ENCODE measurements at regions not wholly inside any gene's neighbourhood (a gene's known extent, or its start where the extent isn't known, plus 50 kb on each side); places are given as distances from the start of the nearest gene placed in this dataset.

GRCh38 chr4:17206829-17207801, 304.8 kb downstream of the QDPR start:
- Histone ChIP-seq H4K20me1 (ENCODE audit: control insufficient read depth, extremely low read depth, insufficient read depth, low read length) (no peaks in the 10 kb centered on the region), H3K4me1 (ENCODE audit: control insufficient read depth, extremely low read depth, insufficient read depth, low read length) (no peaks in the 10 kb centered on the region), H3K4me3 (ENCODE audit: control insufficient read depth in 2 of 3, extremely low read depth in 1 of 3, insufficient read depth in 2 of 3, low read depth in 1 of 3, low read length in 3 of 3) (no peak overlapping the region), H2AFZ (ENCODE audit: control insufficient read depth, low read length) (no peak overlapping the region), H3K9ac (ENCODE audit: control insufficient read depth, extremely low read depth, insufficient read depth, low read length) (no peak overlapping the region), H3K27ac (ENCODE audit: control insufficient read depth, insufficient read depth, low read length) (no peak overlapping the region), H3K79me2 (ENCODE audit: control insufficient read depth, insufficient read depth, low read length) (no peaks in the 10 kb centered on the region), H3K4me2 (ENCODE audit: control insufficient read depth, extremely low read depth, insufficient read depth, low read depth, low read length) (no peak overlapping the region), H3K9me1 (ENCODE audit: control insufficient read depth, extremely low read depth, insufficient read depth, low read length) (no peaks in the 10 kb centered on the region), H3K27me3 (ENCODE audit: control insufficient read depth, extremely low read depth, insufficient read depth, low read length) (no peaks in the 10 kb centered on the region), H3K9me3 (ENCODE audit: control insufficient read depth, low read depth, low read length) (no peaks in the 10 kb centered on the region), H3K36me3 (ENCODE audit: control insufficient read depth in 2 of 2, extremely low read depth in 1 of 2, insufficient read depth in 2 of 2, low read length in 2 of 2) (no peaks in the 10 kb centered on the region)
- no peak for TF ChIP-seq EZH2 (IDR thresholded peaks at IDR 0.05; ENCODE audit: low read length)
- DNase-seq (ENCODE audit: low read depth, low spot score) (no peak), FAIRE-seq (no peak)
- dilution Hi-C loops (cut with MboI; ENCODE audit: extremely low pct_ligation_motif_present, low sequenced_read_pairs) = no loop called here

GRCh38 chr4:17204908-17205307, 306.5 kb upstream of the LDB2 start:
- no peaks in the 10 kb centered on the region for H3K9me1 ChIP-seq (ENCODE audit: control insufficient read depth, extremely low read depth, insufficient read depth, low read length)
- no peaks in the 10 kb centered on the region for H4K20me1 ChIP-seq (ENCODE audit: control insufficient read depth, extremely low read depth, insufficient read depth, low read length)
- no peak overlapping the region for H3K4me2 ChIP-seq (ENCODE audit: control insufficient read depth, extremely low read depth, insufficient read depth, low read depth, low read length)
- FAIRE-seq = no peak
- no peak overlapping the region for H3K4me3 ChIP-seq (ENCODE audit: control insufficient read depth in 2 of 3, extremely low read depth in 1 of 3, insufficient read depth in 2 of 3, low read depth in 1 of 3, low read length in 3 of 3)
- TF ChIP-seq CTCF (optimal IDR thresholded peaks at IDR 0.05 in 1 of 3, IDR thresholded peaks at IDR 0.05 in 1 of 3, conservative IDR thresholded peaks at IDR 0.05 in 1 of 3; ENCODE audit: extremely low read depth in 1 of 3, insufficient read depth in 2 of 3, low read length in 3 of 3) (no peak), EZH2 (IDR thresholded peaks at IDR 0.05; ENCODE audit: low read length) (no peak)
- no peaks in the 10 kb centered on the region for H3K4me1 ChIP-seq (ENCODE audit: control insufficient read depth, extremely low read depth, insufficient read depth, low read length)
- no peaks in the 10 kb centered on the region for H3K79me2 ChIP-seq (ENCODE audit: control insufficient read depth, insufficient read depth, low read length)
- no peak overlapping the region for H3K9ac ChIP-seq (ENCODE audit: control insufficient read depth, extremely low read depth, insufficient read depth, low read length)
- no peaks in the 10 kb centered on the region for H3K27me3 ChIP-seq (ENCODE audit: control insufficient read depth, extremely low read depth, insufficient read depth, low read length)
- no peaks in the 10 kb centered on the region for H3K36me3 ChIP-seq (ENCODE audit: control insufficient read depth in 2 of 2, extremely low read depth in 1 of 2, insufficient read depth in 2 of 2, low read length in 2 of 2)
- H3K27ac ChIP-seq (ENCODE audit: control insufficient read depth, insufficient read depth, low read length) = no peak overlapping the region
- no peak overlapping the region for H2AFZ ChIP-seq (ENCODE audit: control insufficient read depth, low read length)
- dilution Hi-C loops (cut with MboI; ENCODE audit: extremely low pct_ligation_motif_present, low sequenced_read_pairs) = no loop called here
- DNase-seq (ENCODE audit: low read depth, low spot score) = no peak
- H3K9me3 ChIP-seq (ENCODE audit: control insufficient read depth, low read depth, low read length) = no peaks in the 10 kb centered on the region

Data from keratinocyte (primary cell).